Posterior vena cava (tissue), 2 donors: ENCODE measurements at regions not wholly inside any gene's neighbourhood (a gene's known extent, or its start where the extent isn't known, plus 50 kb on each side); places are given as distances from the start of the nearest gene placed in this dataset.

ENCODE experiments used
- DNase-seq: peaks from one replicate; pipeline ENCODE4 v3.0.0-alpha.2; 2020; ENCODE audit warnings: low spot score
- intact Hi-C, 2 donors: fragments of 100-400 bp; cut with DNase I; formaldehyde crosslinking; loops; one replicate each; pipeline versions ENCODE4 v1.14.1 to v1.14.2; 2022 to 2023
- donor health status: DM: yes; HTN: yes; CAD: no.
- donor health status: DM: yes; HTN: yes; CAD: no.

- intact Hi-C loops = loop anchor here in 1 of 2 donors (5.0 kb wide), 1 partner anchor 1645 kb away; no protein-coding TSS in a partner anchor
- no peak for DNase-seq
Measured at GRCh38 chr2:30041884-30042283, 104.9 kb upstream of the YPEL5 start.

- no peak for DNase-seq
- intact Hi-C loops = no loop called here
Measured at GRCh38 chr2:30046396-30046795, 100.4 kb upstream of the YPEL5 start.

- intact Hi-C loops = no loop called here
- no peak for DNase-seq
Measured at GRCh38 chr2:30046979-30047378, 99.8 kb upstream of the YPEL5 start.

GRCh38 chr2:30048636-30049175, 98.1 kb upstream of the YPEL5 start:
- intact Hi-C loops = no loop called here
- DNase-seq = no peak

- intact Hi-C loops = no loop called here
- DNase-seq = no peak
Measured at GRCh38 chr2:30055548-30055947, 91.3 kb upstream of the YPEL5 start.

- DNase-seq = no peak
- intact Hi-C loops = no loop called here
Measured at GRCh38 chr2:30060562-30060961, 86.2 kb upstream of the YPEL5 start.

- intact Hi-C loops = no loop called here
- DNase-seq = no peak
Measured at GRCh38 chr2:30068067-30068466, 78.7 kb upstream of the YPEL5 start.

- no peak for DNase-seq
- intact Hi-C loops = no loop called here
Measured at GRCh38 chr2:30072250-30072842, 74.5 kb upstream of the YPEL5 start.

GRCh38 chr2:30073523-30073922, 73.3 kb upstream of the YPEL5 start:
- DNase-seq = no peak
- intact Hi-C loops = no loop called here

- intact Hi-C loops = no loop called here
- DNase-seq = no peak
Measured at GRCh38 chr2:30074023-30074422, 72.8 kb upstream of the YPEL5 start.

GRCh38 chr2:30078521-30078920, 68.3 kb upstream of the YPEL5 start:
- intact Hi-C loops = no loop called here
- no peak for DNase-seq

GRCh38 chr2:30084915-30085314, 61.9 kb upstream of the YPEL5 start:
- DNase-seq = no peak
- intact Hi-C loops = no loop called here

- intact Hi-C loops = no loop called here
- DNase-seq = no peak
Measured at GRCh38 chr2:30089171-30089570, 57.6 kb upstream of the YPEL5 start.

GRCh38 chr2:30095402-30095801, 51.4 kb upstream of the YPEL5 start:
- intact Hi-C loops = no loop called here
- DNase-seq = no peak

GRCh38 chr2:30096451-30096850, 50.4 kb upstream of the YPEL5 start:
- intact Hi-C loops = no loop called here
- DNase-seq = no peak
